Astrocyte (in vitro differentiated cells and primary cell): ENCODE measurements at regions not wholly inside any gene's neighbourhood (a gene's known extent, or its start where the extent isn't known, plus 50 kb on each side); places are given as distances from the start of the nearest gene placed in this dataset.
A peak's percentile ranks its signal among the peaks of the same experiment; 100 is the strongest.

Experiments
- DNase-seq: peaks from one replicate; pipeline ENCODE4 v3.0.0-alpha.2; 2010; ENCODE audit warnings: low read depth
- FAIRE-seq: peaks from 2 replicates; lab custom pipeline; 2011; peaks lifted over from hg19 to GRCh38; lab: Jason Lieb, UNC
- H2AFZ ChIP-seq: 2 replicates; pipeline ENCODE4 v1.6.0; 2012; ENCODE audit warnings: low read depth, low read length, inconsistent platforms
- H3K27ac ChIP-seq: 2 replicates; pipeline ENCODE4 v1.5.1; 2011; ENCODE audit warnings: low read depth, low read length, inconsistent platforms
- H3K27me3 ChIP-seq: 2 replicates; pipeline ENCODE4 v1.6.0; 2011; ENCODE audit warnings: low read length, inconsistent platforms; ENCODE audit not compliant: insufficient read depth
- H3K36me3 ChIP-seq: 2 replicates; pipeline ENCODE4 v1.5.1; 2011; ENCODE audit warnings: low read length, inconsistent platforms; ENCODE audit not compliant: insufficient read depth
- H3K4me1 ChIP-seq: 2 replicates; pipeline ENCODE4 v1.5.1; 2011; ENCODE audit warnings: low read length, inconsistent platforms; ENCODE audit not compliant: insufficient read depth
- H3K4me2 ChIP-seq: 2 replicates; pipeline ENCODE4 v1.6.0; 2012; ENCODE audit warnings: low read length, inconsistent platforms
- H3K4me3 ChIP-seq: 2 replicates; pipeline ENCODE4 v1.5.1; 2011; ENCODE audit warnings: low read depth, mild to moderate bottlenecking, low read length, inconsistent platforms; ENCODE audit not compliant: insufficient read depth
- H3K79me2 ChIP-seq: 2 replicates; pipeline ENCODE4 v1.6.0; 2012; ENCODE audit warnings: mild to moderate bottlenecking, low read length, inconsistent platforms; ENCODE audit not compliant: insufficient read depth
- H3K9ac ChIP-seq: 2 replicates; pipeline ENCODE4 v1.6.0; 2012; ENCODE audit warnings: mild to moderate bottlenecking, low read length, inconsistent platforms
- H3K9me3 ChIP-seq: 2 replicates; pipeline ENCODE4 v1.5.1; 2012; ENCODE audit warnings: low read depth, mild to moderate bottlenecking, low read length, inconsistent platforms; ENCODE audit not compliant: insufficient read depth
- H4K20me1 ChIP-seq: 2 replicates; pipeline ENCODE4 v1.6.0; 2012; ENCODE audit warnings: low read length, inconsistent platforms; ENCODE audit not compliant: insufficient read depth
- H3K27ac Mint-ChIP-seq: one replicate; pipeline ENCODE4 v1.8.0; 2021; ENCODE audit warnings: mild to moderate bottlenecking, mixed read lengths; ENCODE audit not compliant: unreplicated experiment
- H3K27me3 Mint-ChIP-seq: one replicate; pipeline ENCODE4 v1.8.0; 2021; ENCODE audit warnings: low read depth, mixed read lengths; ENCODE audit not compliant: unreplicated experiment
- H3K36me3 Mint-ChIP-seq: one replicate; pipeline ENCODE4 v1.8.0; 2021; ENCODE audit warnings: low read depth, mixed read lengths; ENCODE audit not compliant: unreplicated experiment
- H3K4me1 Mint-ChIP-seq: one replicate; pipeline ENCODE4 v1.8.0; 2021; ENCODE audit warnings: low read depth, mixed read lengths; ENCODE audit not compliant: unreplicated experiment
- H3K4me3 Mint-ChIP-seq: one replicate; pipeline ENCODE4 v1.8.0; 2021; ENCODE audit warnings: mild to moderate bottlenecking, moderate library complexity, mixed read lengths; ENCODE audit not compliant: unreplicated experiment
- H3K9me3 Mint-ChIP-seq: one replicate; pipeline ENCODE4 v1.8.0; 2021; ENCODE audit warnings: mild to moderate bottlenecking, mixed read lengths; ENCODE audit not compliant: unreplicated experiment
- EZH2 ChIP-seq: IDR thresholded peaks from 2 replicates; pipeline ENCODE4 v1.6.1; 2012; ENCODE audit warnings: mild to moderate bottlenecking, low read length, inconsistent platforms; ENCODE audit not compliant: insufficient read depth
- TF ChIP-seq, protein P1 (sequence below): IDR thresholded peaks from 2 replicates; pipeline ENCODE4 v1.5.1; 2011; ENCODE audit warnings: low read depth, mild to moderate bottlenecking, inconsistent platforms, low read length, moderate library complexity; ENCODE audit not compliant: insufficient read depth

DNA sequence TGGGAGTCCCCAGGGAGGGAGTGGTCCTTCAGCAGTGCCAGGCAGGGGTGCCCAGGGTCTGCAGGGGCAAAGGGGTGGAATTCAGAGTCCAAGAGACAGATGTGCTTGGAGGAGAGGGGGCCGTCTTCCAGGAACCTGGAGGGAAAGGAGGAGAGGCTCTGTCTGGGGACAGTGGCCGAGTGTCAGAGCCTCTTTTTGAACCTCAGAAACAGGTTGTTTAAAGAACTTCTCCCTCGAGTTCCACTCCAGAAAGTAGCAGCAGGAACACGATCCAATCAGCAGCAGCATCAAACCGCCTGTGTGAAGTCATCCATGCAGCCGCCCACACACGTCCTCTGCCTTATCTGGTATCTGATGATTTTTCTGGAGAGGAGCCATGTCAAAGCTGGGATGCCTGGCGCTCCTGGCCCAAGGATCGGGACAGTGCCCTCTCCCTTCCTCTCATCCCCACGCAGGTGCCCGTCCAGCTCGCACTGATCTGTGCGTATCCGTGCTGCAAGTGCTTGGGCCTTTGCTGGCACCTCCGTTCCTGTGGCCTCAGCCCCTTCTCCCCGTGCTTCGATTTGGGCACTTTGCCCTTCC is 205.1 kb downstream of the NDUFA10 start:
- H3K4me3 Mint-ChIP-seq, result no peak overlapping the region
- peaks cover 41% of the 10 kb centered on the region for H3K27me3 Mint-ChIP-seq
- Histone ChIP-seq H3K27ac (no peak overlapping the region), H3K9me3 (no peaks in the 10 kb centered on the region), H3K4me2 (no peak overlapping the region), H2AFZ (no peak overlapping the region), H3K9ac (no peak overlapping the region), H3K27me3 (no peaks in the 10 kb centered on the region), H3K4me3 (no peak overlapping the region), H3K36me3 (no peaks in the 10 kb centered on the region), H4K20me1 (no peaks in the 10 kb centered on the region), H3K4me1 (no peaks in the 10 kb centered on the region), H3K79me2 (no peaks in the 10 kb centered on the region)
- peaks cover 5% of the 10 kb centered on the region for H3K9me3 Mint-ChIP-seq
- no peak overlapping the region for H3K27ac Mint-ChIP-seq
- peak; percentile 21 for DNase-seq
- H3K36me3 Mint-ChIP-seq, result no peaks in the 10 kb centered on the region
- no peaks in the 10 kb centered on the region for H3K4me1 Mint-ChIP-seq
- no peak for TF ChIP-seq EZH2
- TF ChIP-seq, protein P1, sequence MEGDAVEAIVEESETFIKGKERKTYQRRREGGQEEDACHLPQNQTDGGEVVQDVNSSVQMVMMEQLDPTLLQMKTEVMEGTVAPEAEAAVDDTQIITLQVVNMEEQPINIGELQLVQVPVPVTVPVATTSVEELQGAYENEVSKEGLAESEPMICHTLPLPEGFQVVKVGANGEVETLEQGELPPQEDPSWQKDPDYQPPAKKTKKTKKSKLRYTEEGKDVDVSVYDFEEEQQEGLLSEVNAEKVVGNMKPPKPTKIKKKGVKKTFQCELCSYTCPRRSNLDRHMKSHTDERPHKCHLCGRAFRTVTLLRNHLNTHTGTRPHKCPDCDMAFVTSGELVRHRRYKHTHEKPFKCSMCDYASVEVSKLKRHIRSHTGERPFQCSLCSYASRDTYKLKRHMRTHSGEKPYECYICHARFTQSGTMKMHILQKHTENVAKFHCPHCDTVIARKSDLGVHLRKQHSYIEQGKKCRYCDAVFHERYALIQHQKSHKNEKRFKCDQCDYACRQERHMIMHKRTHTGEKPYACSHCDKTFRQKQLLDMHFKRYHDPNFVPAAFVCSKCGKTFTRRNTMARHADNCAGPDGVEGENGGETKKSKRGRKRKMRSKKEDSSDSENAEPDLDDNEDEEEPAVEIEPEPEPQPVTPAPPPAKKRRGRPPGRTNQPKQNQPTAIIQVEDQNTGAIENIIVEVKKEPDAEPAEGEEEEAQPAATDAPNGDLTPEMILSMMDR, result no peak
- no peak for FAIRE-seq

DNA sequence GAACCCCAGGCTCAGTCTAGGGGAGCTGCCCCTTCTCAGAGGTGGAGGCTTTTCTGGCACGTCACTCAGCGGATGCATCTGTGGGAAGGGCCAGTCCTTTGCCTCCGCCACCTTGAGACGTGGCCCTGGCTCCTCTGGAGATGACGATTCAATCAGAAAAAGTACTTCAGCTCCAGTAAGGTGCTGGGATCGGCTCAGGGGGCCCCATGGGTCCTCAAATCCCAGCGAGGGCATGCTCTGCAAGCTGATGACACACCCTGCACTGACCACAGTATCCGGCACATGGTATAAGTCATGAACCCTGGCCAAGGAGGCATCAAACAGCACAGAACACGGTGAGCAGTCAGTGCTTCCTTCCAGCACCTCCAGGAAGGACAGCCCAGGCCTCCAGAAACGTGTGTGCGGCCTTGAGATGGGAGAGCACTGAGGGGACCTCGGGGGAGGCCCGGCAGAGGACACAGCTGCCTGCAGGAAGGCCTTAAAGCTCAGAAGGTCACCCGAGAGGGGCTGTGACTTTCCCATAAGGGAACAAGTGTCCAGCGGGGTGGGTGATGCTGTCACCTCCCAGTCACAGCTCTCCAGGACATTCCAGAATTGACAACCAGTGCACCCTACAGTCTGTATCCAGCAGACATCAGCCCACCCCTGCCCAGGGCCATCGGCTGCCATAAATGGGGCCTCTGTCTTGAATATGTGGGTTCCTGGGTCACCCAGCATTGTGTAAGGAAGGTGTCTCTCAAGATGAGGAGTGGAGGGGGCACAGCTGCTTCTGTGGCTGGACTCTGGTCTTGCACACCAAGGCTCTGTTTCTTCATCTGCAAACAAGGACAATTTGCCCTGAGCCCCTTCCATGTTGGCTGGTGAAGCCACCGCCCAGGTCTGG is 205.8 kb downstream of the NDUFA10 start:
- DNase-seq, result no peak
- Histone ChIP-seq H3K4me1 (no peaks in the 10 kb centered on the region), H3K36me3 (no peaks in the 10 kb centered on the region)

More for the DNA sequence above, 205.8 kb downstream of the NDUFA10 start:
- no peak overlapping the region for H3K27ac Mint-ChIP-seq
- H4K20me1 ChIP-seq, result no peaks in the 10 kb centered on the region
- FAIRE-seq, result no peak
- H3K4me3 Mint-ChIP-seq, result no peak overlapping the region
- H3K4me2 ChIP-seq, result no peak overlapping the region
- no peaks in the 10 kb centered on the region for H3K27me3 ChIP-seq
- H2AFZ ChIP-seq, result no peak overlapping the region
- no peaks in the 10 kb centered on the region for H3K4me1 Mint-ChIP-seq
- peaks cover 2% of the 10 kb centered on the region for H3K9me3 Mint-ChIP-seq
- no peak overlapping the region for H3K9ac ChIP-seq
- H3K36me3 Mint-ChIP-seq, result no peaks in the 10 kb centered on the region
- H3K9me3 ChIP-seq, result no peaks in the 10 kb centered on the region
- H3K27me3 Mint-ChIP-seq, result peaks cover 41% of the 10 kb centered on the region
- no peak overlapping the region for H3K4me3 ChIP-seq
- TF ChIP-seq, protein P1, result no peak
- no peak for TF ChIP-seq EZH2
- H3K27ac ChIP-seq, result no peak overlapping the region
- H3K79me2 ChIP-seq, result no peaks in the 10 kb centered on the region
